Uterus (tissue), 2 donors: ENCODE measurements at regions not wholly inside any gene's neighbourhood (a gene's known extent, or its start where the extent isn't known, plus 50 kb on each side); places are given as distances from the start of the nearest gene placed in this dataset.

Source experiments
- CTCF ChIP-seq, 4 experiments: fragments of 200-600 bp in 2 of 4; fragments of 450-650 bp in 2 of 4; sonication (generic) in 2 of 4; IDR thresholded peaks; one replicate each; pipeline ENCODE4 v1.5.1; 2016 to 2019; ENCODE audit warnings: antibody characterized with exemption in 4 of 4, mild to moderate bottlenecking in 2 of 4, moderate library complexity in 1 of 4
- POLR2A ChIP-seq, 2 donors: fragments of 450-650 bp; IDR thresholded peaks; one replicate each; pipeline ENCODE4 v1.6.1; 2016; ENCODE audit warnings: antibody characterized with exemption in 2 of 2, mild to moderate bottlenecking in 1 of 2, moderate library complexity in 1 of 2

- TF ChIP-seq CTCF (IDR thresholded peaks at IDR 0.05): no peak
- no peak for TF ChIP-seq POLR2A (IDR thresholded peaks at IDR 0.05)
Measured at GRCh38 chr20:22696759-22697158, 112.4 kb upstream of the FOXA2 start.
